Nephron (organoid): ENCODE measurements at regions not wholly inside any gene's neighbourhood (a gene's known extent, or its start where the extent isn't known, plus 50 kb on each side); places are given as distances from the start of the nearest gene placed in this dataset.

Experiments used
- H3K27ac Mint-ChIP-seq, 3 experiments: 2 replicates each; pipeline ENCODE4 v1.8.0; 2020; ENCODE audit warnings: mixed read lengths in 3 of 3, mild to moderate bottlenecking in 2 of 3, moderate library complexity in 1 of 3
- H3K27me3 Mint-ChIP-seq: 2 replicates; pipeline ENCODE4 v1.8.0; 2021; ENCODE audit warnings: low read depth, mild to moderate bottlenecking, moderate library complexity, mixed read lengths
- H3K36me3 Mint-ChIP-seq: 2 replicates; pipeline ENCODE4 v1.8.0; 2020; ENCODE audit warnings: low read depth, mixed read lengths
- H3K4me1 Mint-ChIP-seq: 2 replicates; pipeline ENCODE4 v1.8.0; 2020; ENCODE audit warnings: mixed read lengths
- H3K4me3 Mint-ChIP-seq, 3 experiments: 2 replicates each; pipeline ENCODE4 v1.8.0; 2020; ENCODE audit warnings: mild to moderate bottlenecking in 3 of 3, mixed read lengths in 3 of 3, moderate library complexity in 2 of 3
- H3K9me3 Mint-ChIP-seq: 2 replicates; pipeline ENCODE4 v1.8.0; 2020; ENCODE audit warnings: mixed read lengths
- CTCF ChIP-seq, 3 experiments: fragments of 200-600 bp; sonication (generic); IDR thresholded peaks; one replicate each; pipeline ENCODE4 v1.5.0; 2021; ENCODE audit warnings: antibody characterized with exemption in 3 of 3; ENCODE audit not compliant: unreplicated experiment in 3 of 3

DNA sequence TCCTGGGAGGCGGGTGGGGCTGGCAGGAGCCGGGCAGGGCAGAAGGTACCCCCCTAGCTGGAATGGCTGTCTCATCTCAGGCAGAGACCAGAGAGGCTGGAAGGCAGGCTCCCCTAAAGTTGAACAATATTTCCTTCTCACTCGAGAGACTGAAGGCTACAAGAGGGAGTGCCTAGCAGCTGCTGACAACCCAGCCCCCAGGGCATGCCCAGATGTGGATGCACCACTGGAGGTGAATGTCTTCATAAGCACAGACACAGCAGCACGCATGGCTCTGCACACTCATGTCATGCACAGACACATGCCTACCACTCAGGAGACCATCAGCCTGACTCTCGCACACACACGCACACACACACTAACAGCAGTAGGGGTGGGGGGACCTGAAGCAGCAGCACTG, 179.0 kb downstream of the CCT6B start:
- TF ChIP-seq CTCF (IDR thresholded peaks at IDR 0.05; ENCODE audit: unreplicated experiment in 3 of 3) = no peak
- H3K4me1 Mint-ChIP-seq = no peaks in the 10 kb centered on the region
- peaks cover 18% of the 10 kb centered on the region for H3K27me3 Mint-ChIP-seq
- no peak overlapping the region for H3K27ac Mint-ChIP-seq
- H3K4me3 Mint-ChIP-seq = no peak overlapping the region
- H3K9me3 Mint-ChIP-seq = no peaks in the 10 kb centered on the region
- H3K36me3 Mint-ChIP-seq = no peaks in the 10 kb centered on the region

- peaks cover 17% of the 10 kb centered on the region for H3K27me3 Mint-ChIP-seq
- no peak overlapping the region for H3K4me3 Mint-ChIP-seq
- TF ChIP-seq CTCF (IDR thresholded peaks at IDR 0.05; ENCODE audit: unreplicated experiment in 3 of 3) = no peak
- H3K4me1 Mint-ChIP-seq = peaks cover under 1% of the 10 kb centered on the region
- H3K36me3 Mint-ChIP-seq = no peaks in the 10 kb centered on the region
- H3K9me3 Mint-ChIP-seq = no peaks in the 10 kb centered on the region
- peak overlapping the region in 1 of 3 experiments; percentile 62 for H3K27ac Mint-ChIP-seq
Observed at GRCh38 chr17:34781571-34782108, 179.6 kb downstream of the CCT6B start.

GRCh38 chr17:34781071-34781470, 180.2 kb downstream of the CCT6B start:
- H3K27me3 Mint-ChIP-seq = peaks cover 20% of the 10 kb centered on the region
- TF ChIP-seq CTCF (IDR thresholded peaks at IDR 0.05; ENCODE audit: unreplicated experiment in 3 of 3) = no peak
- H3K9me3 Mint-ChIP-seq = no peaks in the 10 kb centered on the region
- H3K27ac Mint-ChIP-seq = no peak overlapping the region
- no peaks in the 10 kb centered on the region for H3K36me3 Mint-ChIP-seq
- no peak overlapping the region for H3K4me3 Mint-ChIP-seq
- H3K4me1 Mint-ChIP-seq = peaks cover 5% of the 10 kb centered on the region

DNA sequence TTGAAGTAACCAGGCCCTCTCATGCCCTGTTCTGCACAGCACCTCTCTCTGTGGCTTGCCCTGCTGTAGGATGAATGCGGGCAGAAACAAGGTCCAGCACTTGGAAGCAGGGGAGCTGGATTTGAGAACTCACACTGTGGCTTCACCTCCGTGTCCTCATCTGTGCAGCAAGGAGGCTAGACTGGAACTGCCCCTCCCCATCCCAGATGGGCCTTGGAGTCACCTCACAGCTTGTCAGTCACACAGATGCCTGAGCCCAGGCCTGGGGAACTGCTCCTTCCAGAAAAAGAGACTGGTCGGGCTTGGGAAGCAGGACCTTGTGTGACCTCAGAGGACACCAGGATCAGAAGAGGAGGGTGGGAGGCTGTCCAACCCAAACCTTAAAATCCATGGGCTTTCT, 180.8 kb downstream of the CCT6B start:
- no peak overlapping the region for H3K27ac Mint-ChIP-seq
- peaks cover 5% of the 10 kb centered on the region for H3K4me1 Mint-ChIP-seq
- no peaks in the 10 kb centered on the region for H3K9me3 Mint-ChIP-seq
- no peak for TF ChIP-seq CTCF (IDR thresholded peaks at IDR 0.05; ENCODE audit: unreplicated experiment in 3 of 3)
- H3K27me3 Mint-ChIP-seq = peaks cover 25% of the 10 kb centered on the region
- H3K4me3 Mint-ChIP-seq = no peak overlapping the region
- no peaks in the 10 kb centered on the region for H3K36me3 Mint-ChIP-seq

GRCh38 chr17:34776456-34777443, 184.5 kb downstream of the CCT6B start:
- Mint-ChIP-seq H3K9me3 (no peaks in the 10 kb centered on the region), H3K36me3 (no peaks in the 10 kb centered on the region), H3K4me1 (peaks cover 5% of the 10 kb centered on the region), H3K4me3 (no peak overlapping the region), H3K27ac (no peak overlapping the region), H3K27me3 (peaks cover 40% of the 10 kb centered on the region)
- no peak for TF ChIP-seq CTCF (IDR thresholded peaks at IDR 0.05; ENCODE audit: unreplicated experiment in 3 of 3)
